Stimulated activated CD4-positive, alpha-beta T cell treated with anti-CD3 and anti-CD28 coated beads, TNF-alpha, amount 100 ng/mL, for 24 hours (primary cell): ENCODE measurements at regions not wholly inside any gene's neighbourhood (a gene's known extent, or its start where the extent isn't known, plus 50 kb on each side); places are given as distances from the start of the nearest gene placed in this dataset.
"Not testable (repeated sequence)": the region's sequence is repeated elsewhere in the genome, so short reads cannot be mapped to it uniquely, and the experiment has no call there.

ENCODE experiments used
- DNase-seq, 3 experiments: peaks; one replicate each; pipeline ENCODE4 v3.0.0-alpha.2; 2020; ENCODE audit warnings: low read depth in 3 of 3

- DNase-seq, result no peak
Observed at GRCh38 chr5:117434254-117434653, 859.6 kb upstream of the SEMA6A start.

GRCh38 chr5:117433818-117434217 lies 859.2 kb upstream of the SEMA6A start:
- no peak for DNase-seq

GRCh38 chr5:117431091-117431490 lies 856.5 kb upstream of the SEMA6A start:
- DNase-seq, result no peak

GRCh38 chr5:117425163-117425562 lies 850.5 kb upstream of the SEMA6A start:
- DNase-seq, result no peak

- no peak for DNase-seq
Observed at GRCh38 chr5:117424559-117424958, 849.9 kb upstream of the SEMA6A start.

GRCh38 chr5:117417501-117417900 lies 842.9 kb upstream of the SEMA6A start:
- no peak for DNase-seq

- no peak for DNase-seq
Observed at GRCh38 chr5:117414926-117415325, 840.3 kb upstream of the SEMA6A start.

GRCh38 chr5:117411701-117412100 lies 837.1 kb upstream of the SEMA6A start:
- DNase-seq, result no peak

GRCh38 chr5:117405197-117405596 lies 830.6 kb upstream of the SEMA6A start:
- no peak for DNase-seq

- DNase-seq, result no peak
Observed at GRCh38 chr5:117394506-117395157, 820.0 kb upstream of the SEMA6A start.

- DNase-seq, result no peak
Observed at GRCh38 chr5:117393125-117393524, 818.5 kb upstream of the SEMA6A start.

GRCh38 chr5:117380316-117380715 lies 805.7 kb upstream of the SEMA6A start:
- DNase-seq, result no peak

GRCh38 chr5:117379521-117379920 lies 804.9 kb upstream of the SEMA6A start:
- no peak for DNase-seq

- DNase-seq, result no peak
Observed at GRCh38 chr5:117376748-117377147, 802.1 kb upstream of the SEMA6A start.

GRCh38 chr5:117359895-117360294 lies 785.3 kb upstream of the SEMA6A start:
- DNase-seq, result no peak

GRCh38 chr5:117357886-117358285 lies 783.3 kb upstream of the SEMA6A start:
- DNase-seq, result no peak

- DNase-seq, result no peak
Observed at GRCh38 chr5:117347280-117347679, 772.7 kb upstream of the SEMA6A start.

- not testable (repeated sequence) for DNase-seq
Observed at GRCh38 chr5:117343726-117344125, 769.1 kb upstream of the SEMA6A start.

GRCh38 chr5:117337064-117337749 lies 762.6 kb upstream of the SEMA6A start:
- no peak for DNase-seq

- DNase-seq, result no peak
Observed at GRCh38 chr5:117336208-117336607, 761.6 kb upstream of the SEMA6A start.

- DNase-seq, result no peak
Observed at GRCh38 chr5:117333011-117333410, 758.4 kb upstream of the SEMA6A start.

GRCh38 chr5:117332341-117332740 lies 757.7 kb upstream of the SEMA6A start:
- no peak for DNase-seq

GRCh38 chr5:117327511-117327910 lies 752.9 kb upstream of the SEMA6A start:
- DNase-seq, result no peak

- DNase-seq, result no peak
Observed at GRCh38 chr5:117326997-117327396, 752.4 kb upstream of the SEMA6A start.
